H9 (cell line): ENCODE measurements at regions not wholly inside any gene's neighbourhood (a gene's known extent, or its start where the extent isn't known, plus 50 kb on each side); places are given as distances from the start of the nearest gene placed in this dataset.

ENCODE experiments used
- DNase-seq: peaks from one replicate; pipeline ENCODE4 v3.0.0-alpha.2; 2017
- H2AFZ ChIP-seq: one replicate; pipeline ENCODE4 v1.6.1; 2013; ENCODE audit warnings: mild to moderate bottlenecking, low read length, control low read depth, moderate library complexity
- H2AK5ac ChIP-seq: 2 replicates; pipeline ENCODE4 v1.6.1; 2013; ENCODE audit warnings: low read length, control low read depth, mixed read lengths; ENCODE audit not compliant: insufficient read length
- H2BK120ac ChIP-seq: one replicate; pipeline ENCODE4 v1.6.1; 2013; ENCODE audit warnings: low read depth, mild to moderate bottlenecking, low read length, control low read depth, inconsistent platforms; ENCODE audit not compliant: poor library complexity, severe bottlenecking
- H2BK12ac ChIP-seq: 2 replicates; pipeline ENCODE4 v1.6.1; 2013; ENCODE audit warnings: low read length, control low read depth, mixed read lengths, low read depth; ENCODE audit not compliant: insufficient read length
- H2BK15ac ChIP-seq: 2 replicates; pipeline ENCODE4 v1.6.1; 2013; ENCODE audit warnings: low read depth, low read length, control low read depth
- H2BK20ac ChIP-seq: one replicate; pipeline ENCODE4 v1.6.1; 2013; ENCODE audit warnings: low read depth, mild to moderate bottlenecking, low read length, control low read depth, inconsistent platforms; ENCODE audit not compliant: poor library complexity, severe bottlenecking
- H2BK5ac ChIP-seq: 2 replicates; pipeline ENCODE4 v1.6.1; 2013; ENCODE audit warnings: low read length, control low read depth, mixed read lengths; ENCODE audit not compliant: insufficient read length
- H3K14ac ChIP-seq: 2 replicates; pipeline ENCODE4 v1.6.1; 2013; ENCODE audit warnings: low read length, control low read depth; ENCODE audit not compliant: insufficient read depth
- H3K18ac ChIP-seq: 2 replicates; pipeline ENCODE4 v1.6.1; 2013; ENCODE audit warnings: low read depth, mild to moderate bottlenecking, mixed read lengths, low read length, control low read depth; ENCODE audit not compliant: insufficient read length
- H3K23ac ChIP-seq: 2 replicates; pipeline ENCODE4 v1.6.1; 2013; ENCODE audit warnings: low read length, control low read depth, mixed read lengths, low read depth; ENCODE audit not compliant: insufficient read length
- H3K23me2 ChIP-seq: 2 replicates; pipeline ENCODE4 v1.6.1; 2013; ENCODE audit warnings: low read depth, mild to moderate bottlenecking, mixed read lengths, low read length, control low read depth; ENCODE audit not compliant: insufficient read length, poor library complexity, severe bottlenecking
- H3K27ac ChIP-seq: 2 replicates; pipeline ENCODE4 v1.5.1; 2013; ENCODE audit warnings: low read length, control low read depth, mixed read lengths, low read depth; ENCODE audit not compliant: insufficient read length
- H3K27me3 ChIP-seq: 2 replicates; pipeline ENCODE4 v1.6.1; 2013; ENCODE audit warnings: low read length, control low read depth, inconsistent platforms; ENCODE audit not compliant: insufficient read depth
- H3K4ac ChIP-seq: 2 replicates; pipeline ENCODE4 v1.6.1; 2013; ENCODE audit warnings: low read depth, mild to moderate bottlenecking, control low read depth, inconsistent platforms, low read length, moderate library complexity
- H3K4me1 ChIP-seq: 2 replicates; pipeline ENCODE4 v1.6.1; 2013; ENCODE audit warnings: low read length, control low read depth, inconsistent platforms; ENCODE audit not compliant: insufficient read depth
- H3K4me2 ChIP-seq: 2 replicates; pipeline ENCODE4 v1.6.1; 2013; ENCODE audit warnings: low read length, control low read depth, mixed read lengths; ENCODE audit not compliant: insufficient read length, insufficient read depth
- H3K56ac ChIP-seq: 2 replicates; pipeline ENCODE4 v1.6.1; 2013; ENCODE audit warnings: low read depth, mild to moderate bottlenecking, mixed read lengths, low read length, control low read depth; ENCODE audit not compliant: insufficient read length
- H3K79me1 ChIP-seq: 2 replicates; pipeline ENCODE4 v1.6.1; 2013; ENCODE audit warnings: low read depth, mild to moderate bottlenecking, moderate library complexity, low read length, control low read depth, inconsistent platforms; ENCODE audit not compliant: insufficient read depth, poor library complexity, severe bottlenecking
- H3K79me2 ChIP-seq: 2 replicates; pipeline ENCODE4 v1.6.1; 2013; ENCODE audit warnings: low read length, control low read depth, inconsistent platforms; ENCODE audit not compliant: insufficient read depth
- H3K9ac ChIP-seq: 2 replicates; pipeline ENCODE4 v1.6.1; 2013; ENCODE audit warnings: low read length, control low read depth, mixed read lengths; ENCODE audit not compliant: insufficient read length; ENCODE audit errors: extremely low read depth
- H3K9me3 ChIP-seq: one replicate; pipeline ENCODE4 v1.6.1; 2013; ENCODE audit warnings: low read depth, low read length, inconsistent platforms; ENCODE audit not compliant: control insufficient read depth
- H3T11ph ChIP-seq: one replicate; pipeline ENCODE4 v1.6.1; 2013; ENCODE audit warnings: mild to moderate bottlenecking, low read length, control low read depth, inconsistent platforms
- H4K20me1 ChIP-seq: one replicate; pipeline ENCODE4 v1.6.1; 2013; ENCODE audit not compliant: control insufficient read depth, insufficient read length, insufficient read depth
- H4K5ac ChIP-seq: 2 replicates; pipeline ENCODE4 v1.6.1; 2013; ENCODE audit warnings: low read depth, mild to moderate bottlenecking, mixed read lengths, low read length, control low read depth; ENCODE audit not compliant: insufficient read length
- H4K8ac ChIP-seq: replicated peaks from 2 replicates; pipeline ENCODE4 v1.6.1; 2013; ENCODE audit warnings: low read length, control low read depth, mixed read lengths, low read depth; ENCODE audit not compliant: insufficient read length
- H4K91ac ChIP-seq: 2 replicates; pipeline ENCODE4 v1.6.1; 2013; ENCODE audit warnings: low read depth, mild to moderate bottlenecking, moderate library complexity, mixed read lengths, low read length, control low read depth; ENCODE audit not compliant: insufficient read length
- H3K27ac Mint-ChIP-seq, 3 experiments: 2 replicates in 2 of 3; 3 replicates in 1 of 3; pipeline ENCODE4 v1.8.0; 2020 to 2021; ENCODE audit warnings: mixed read lengths in 3 of 3, mild to moderate bottlenecking in 1 of 3, moderate library complexity in 1 of 3
- H3K27me3 Mint-ChIP-seq: 2 replicates; pipeline ENCODE4 v1.8.0; 2021; ENCODE audit warnings: low read depth, mild to moderate bottlenecking, moderate library complexity, mixed read lengths
- H3K36me3 Mint-ChIP-seq, 3 experiments: 2 replicates in 2 of 3; 3 replicates in 1 of 3; pipeline ENCODE4 v1.8.0; 2020 to 2021; ENCODE audit warnings: low read depth in 3 of 3, mixed read lengths in 3 of 3; ENCODE audit not compliant: insufficient read depth in 1 of 3
- H3K4me1 Mint-ChIP-seq, 2 experiments: 2 replicates each; pipeline ENCODE4 v1.8.0; 2020; ENCODE audit warnings: mixed read lengths in 2 of 2
- H3K4me3 Mint-ChIP-seq, 2 experiments: 2 replicates in 1 of 2; 3 replicates in 1 of 2; pipeline ENCODE4 v1.8.0; 2020 to 2021; ENCODE audit warnings: mild to moderate bottlenecking in 2 of 2, mixed read lengths in 2 of 2, moderate library complexity in 1 of 2
- H3K9me3 Mint-ChIP-seq, 2 experiments: 2 replicates in 1 of 2; 3 replicates in 1 of 2; pipeline ENCODE4 v1.8.0; 2020; ENCODE audit warnings: mild to moderate bottlenecking in 2 of 2, mixed read lengths in 2 of 2, moderate library complexity in 1 of 2
- CTCF ChIP-seq: fragments of 200-600 bp; sonication (generic); conservative IDR thresholded peaks from 3 replicates; pipeline ENCODE4 v1.8.0; 2021; ENCODE audit warnings: antibody characterized with exemption, mild to moderate bottlenecking
- WGBS: extraction: QIAGEN DNeasy Blood & Tissue Kit; methylation state at CpG from one replicate; pipeline ENCODE4 v1.1.7; 2013; ENCODE audit warnings: missing lambda C conversion rate, low lambda C conversion rate, mixed read lengths; ENCODE audit not compliant: insufficient read length; ENCODE audit errors: extremely low coverage; 5-methylcytosine and 5-hydroxymethylcytosine counted together

GRCh38 chr7:57205000-57205399 is 72.8 kb upstream of the ZNF479 start:
- Histone ChIP-seq H3K4ac (no peak overlapping the region), H2BK15ac (no peak overlapping the region), H3K27me3 (no peaks in the 10 kb centered on the region), H3K4me1 (no peaks in the 10 kb centered on the region), H3K79me2 (no peaks in the 10 kb centered on the region), H2AFZ (no peak overlapping the region), H3K23ac (no peak overlapping the region), H4K8ac (no peak overlapping the region), H3K9ac (no peak overlapping the region), H2BK120ac (no peak overlapping the region), H3T11ph (no peak overlapping the region), H2BK5ac (no peak overlapping the region), H3K14ac (no peak overlapping the region), H3K4me2 (no peak overlapping the region), H4K5ac (no peak overlapping the region), H2BK20ac (no peak overlapping the region), H3K23me2 (peaks cover 3% of the 10 kb centered on the region), H3K9me3 (peaks cover 95% of the 10 kb centered on the region), H4K20me1 (no peaks in the 10 kb centered on the region), H4K91ac (no peak overlapping the region), H3K56ac (no peak overlapping the region), H2BK12ac (no peak overlapping the region), H3K79me1 (no peaks in the 10 kb centered on the region), H2AK5ac (no peak overlapping the region), H3K27ac (no peak overlapping the region), H3K18ac (no peak overlapping the region)
- DNase-seq, result no peak
- no peak for TF ChIP-seq CTCF
- H3K4me3 Mint-ChIP-seq, result no peak overlapping the region; a peak in 1 of 5 replicates
- H3K27ac Mint-ChIP-seq, result no peak overlapping the region
- peaks cover 8% of the 10 kb centered on the region for H3K27me3 Mint-ChIP-seq
- H3K9me3 Mint-ChIP-seq, result peaks cover 83 to 91% of the 10 kb centered on the region in 2 experiments
- WGBS, result no CpG with 5 or more reads among the region's 7 CpGs
- H3K36me3 Mint-ChIP-seq, result peaks cover 11 to 30% (median 18%) of the 10 kb centered on the region in 3 experiments
- no peaks in the 10 kb centered on the region for H3K4me1 Mint-ChIP-seq
